H1 (cell line): ENCODE measurements at regions not wholly inside any gene's neighbourhood (a gene's known extent, or its start where the extent isn't known, plus 50 kb on each side); places are given as distances from the start of the nearest gene placed in this dataset.

ENCODE experiments used
- SUZ12 ChIP-seq: fragments of 200-600 bp; sonication (generic); IDR thresholded peaks from 2 replicates; pipeline ENCODE4 v1.6.1; 2012; ENCODE audit warnings: mild to moderate bottlenecking, inconsistent platforms, low read length, moderate library complexity, mixed read lengths
- TF ChIP-seq, protein P1 (sequence below): fragments of 300-600 bp; sonication (generic); IDR thresholded peaks from 2 replicates; pipeline ENCODE4 v1.7.1; 2012; ENCODE audit warnings: low read length, moderate library complexity, mild to moderate bottlenecking, inconsistent platforms; ENCODE audit not compliant: insufficient replicate concordance

DNA sequence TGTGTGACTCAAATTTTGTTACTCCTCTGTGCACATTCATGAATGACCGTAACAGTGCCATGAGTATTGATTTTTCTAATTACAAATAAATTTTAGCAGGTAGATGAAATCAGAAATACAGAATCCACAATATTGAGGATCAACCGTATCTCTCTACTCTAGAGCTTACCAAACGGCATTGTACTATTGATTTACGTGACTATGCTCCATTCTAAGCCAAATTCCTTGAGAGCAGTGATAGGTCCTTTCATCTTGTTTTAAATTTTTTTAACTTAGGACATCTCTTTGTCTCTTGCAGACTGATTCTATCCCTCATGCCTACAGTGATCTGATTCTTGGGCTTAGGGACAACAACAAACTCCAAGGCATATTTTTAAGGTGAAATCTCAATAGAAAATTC lies 172.3 kb upstream of the C1QTNF7 start (continued):
- TF ChIP-seq, protein P1, sequence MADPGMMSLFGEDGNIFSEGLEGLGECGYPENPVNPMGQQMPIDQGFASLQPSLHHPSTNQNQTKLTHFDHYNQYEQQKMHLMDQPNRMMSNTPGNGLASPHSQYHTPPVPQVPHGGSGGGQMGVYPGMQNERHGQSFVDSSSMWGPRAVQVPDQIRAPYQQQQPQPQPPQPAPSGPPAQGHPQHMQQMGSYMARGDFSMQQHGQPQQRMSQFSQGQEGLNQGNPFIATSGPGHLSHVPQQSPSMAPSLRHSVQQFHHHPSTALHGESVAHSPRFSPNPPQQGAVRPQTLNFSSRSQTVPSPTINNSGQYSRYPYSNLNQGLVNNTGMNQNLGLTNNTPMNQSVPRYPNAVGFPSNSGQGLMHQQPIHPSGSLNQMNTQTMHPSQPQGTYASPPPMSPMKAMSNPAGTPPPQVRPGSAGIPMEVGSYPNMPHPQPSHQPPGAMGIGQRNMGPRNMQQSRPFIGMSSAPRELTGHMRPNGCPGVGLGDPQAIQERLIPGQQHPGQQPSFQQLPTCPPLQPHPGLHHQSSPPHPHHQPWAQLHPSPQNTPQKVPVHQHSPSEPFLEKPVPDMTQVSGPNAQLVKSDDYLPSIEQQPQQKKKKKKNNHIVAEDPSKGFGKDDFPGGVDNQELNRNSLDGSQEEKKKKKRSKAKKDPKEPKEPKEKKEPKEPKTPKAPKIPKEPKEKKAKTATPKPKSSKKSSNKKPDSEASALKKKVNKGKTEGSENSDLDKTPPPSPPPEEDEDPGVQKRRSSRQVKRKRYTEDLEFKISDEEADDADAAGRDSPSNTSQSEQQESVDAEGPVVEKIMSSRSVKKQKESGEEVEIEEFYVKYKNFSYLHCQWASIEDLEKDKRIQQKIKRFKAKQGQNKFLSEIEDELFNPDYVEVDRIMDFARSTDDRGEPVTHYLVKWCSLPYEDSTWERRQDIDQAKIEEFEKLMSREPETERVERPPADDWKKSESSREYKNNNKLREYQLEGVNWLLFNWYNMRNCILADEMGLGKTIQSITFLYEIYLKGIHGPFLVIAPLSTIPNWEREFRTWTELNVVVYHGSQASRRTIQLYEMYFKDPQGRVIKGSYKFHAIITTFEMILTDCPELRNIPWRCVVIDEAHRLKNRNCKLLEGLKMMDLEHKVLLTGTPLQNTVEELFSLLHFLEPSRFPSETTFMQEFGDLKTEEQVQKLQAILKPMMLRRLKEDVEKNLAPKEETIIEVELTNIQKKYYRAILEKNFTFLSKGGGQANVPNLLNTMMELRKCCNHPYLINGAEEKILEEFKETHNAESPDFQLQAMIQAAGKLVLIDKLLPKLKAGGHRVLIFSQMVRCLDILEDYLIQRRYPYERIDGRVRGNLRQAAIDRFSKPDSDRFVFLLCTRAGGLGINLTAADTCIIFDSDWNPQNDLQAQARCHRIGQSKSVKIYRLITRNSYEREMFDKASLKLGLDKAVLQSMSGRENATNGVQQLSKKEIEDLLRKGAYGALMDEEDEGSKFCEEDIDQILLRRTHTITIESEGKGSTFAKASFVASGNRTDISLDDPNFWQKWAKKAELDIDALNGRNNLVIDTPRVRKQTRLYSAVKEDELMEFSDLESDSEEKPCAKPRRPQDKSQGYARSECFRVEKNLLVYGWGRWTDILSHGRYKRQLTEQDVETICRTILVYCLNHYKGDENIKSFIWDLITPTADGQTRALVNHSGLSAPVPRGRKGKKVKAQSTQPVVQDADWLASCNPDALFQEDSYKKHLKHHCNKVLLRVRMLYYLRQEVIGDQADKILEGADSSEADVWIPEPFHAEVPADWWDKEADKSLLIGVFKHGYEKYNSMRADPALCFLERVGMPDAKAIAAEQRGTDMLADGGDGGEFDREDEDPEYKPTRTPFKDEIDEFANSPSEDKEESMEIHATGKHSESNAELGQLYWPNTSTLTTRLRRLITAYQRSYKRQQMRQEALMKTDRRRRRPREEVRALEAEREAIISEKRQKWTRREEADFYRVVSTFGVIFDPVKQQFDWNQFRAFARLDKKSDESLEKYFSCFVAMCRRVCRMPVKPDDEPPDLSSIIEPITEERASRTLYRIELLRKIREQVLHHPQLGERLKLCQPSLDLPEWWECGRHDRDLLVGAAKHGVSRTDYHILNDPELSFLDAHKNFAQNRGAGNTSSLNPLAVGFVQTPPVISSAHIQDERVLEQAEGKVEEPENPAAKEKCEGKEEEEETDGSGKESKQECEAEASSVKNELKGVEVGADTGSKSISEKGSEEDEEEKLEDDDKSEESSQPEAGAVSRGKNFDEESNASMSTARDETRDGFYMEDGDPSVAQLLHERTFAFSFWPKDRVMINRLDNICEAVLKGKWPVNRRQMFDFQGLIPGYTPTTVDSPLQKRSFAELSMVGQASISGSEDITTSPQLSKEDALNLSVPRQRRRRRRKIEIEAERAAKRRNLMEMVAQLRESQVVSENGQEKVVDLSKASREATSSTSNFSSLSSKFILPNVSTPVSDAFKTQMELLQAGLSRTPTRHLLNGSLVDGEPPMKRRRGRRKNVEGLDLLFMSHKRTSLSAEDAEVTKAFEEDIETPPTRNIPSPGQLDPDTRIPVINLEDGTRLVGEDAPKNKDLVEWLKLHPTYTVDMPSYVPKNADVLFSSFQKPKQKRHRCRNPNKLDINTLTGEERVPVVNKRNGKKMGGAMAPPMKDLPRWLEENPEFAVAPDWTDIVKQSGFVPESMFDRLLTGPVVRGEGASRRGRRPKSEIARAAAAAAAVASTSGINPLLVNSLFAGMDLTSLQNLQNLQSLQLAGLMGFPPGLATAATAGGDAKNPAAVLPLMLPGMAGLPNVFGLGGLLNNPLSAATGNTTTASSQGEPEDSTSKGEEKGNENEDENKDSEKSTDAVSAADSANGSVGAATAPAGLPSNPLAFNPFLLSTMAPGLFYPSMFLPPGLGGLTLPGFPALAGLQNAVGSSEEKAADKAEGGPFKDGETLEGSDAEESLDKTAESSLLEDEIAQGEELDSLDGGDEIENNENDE = peak; percentile 59
- no peak for TF ChIP-seq SUZ12
- TF ChIP-seq, all 59 proteins: peak for 1
